HEK293T (cell line): ENCODE measurements at regions not wholly inside any gene's neighbourhood (a gene's known extent, or its start where the extent isn't known, plus 50 kb on each side); places are given as distances from the start of the nearest gene placed in this dataset.

Experiments used
- CTCF ChIA-PET: fragments of 350-600 bp; formaldehyde crosslinking; extraction: SDS; loops from one replicate; lab custom pipeline; 2021; ENCODE audit warnings: antibody characterized with exemption, inconsistent platforms; lab: Yijun Ruan, JAX
- POLR2A ChIA-PET: fragments of 350-600 bp; formaldehyde crosslinking; extraction: SDS; loops from one replicate; lab custom pipeline; 2020; ENCODE audit warnings: antibody characterized with exemption, inconsistent platforms; lab: Yijun Ruan, JAX
- DNase-seq: peaks from one replicate; pipeline ENCODE4 v3.0.0; 2012; ENCODE audit warnings: mixed read lengths; ENCODE audit errors: extremely low spot score
- ARNT ChIP-seq: fragments of 450-650 bp; IDR thresholded peaks from 2 replicates; pipeline ENCODE4 v1.6.1; 2017; ENCODE audit warnings: mild to moderate bottlenecking
- BHLHE40 ChIP-seq: fragments of 450-650 bp; IDR thresholded peaks from 2 replicates; pipeline ENCODE4 v1.6.1; 2016; ENCODE audit warnings: mild to moderate bottlenecking, moderate library complexity, borderline replicate concordance
- CTBP1 ChIP-seq: fragments of 450-650 bp; IDR thresholded peaks from 2 replicates; pipeline ENCODE4 v1.6.1; 2016; ENCODE audit warnings: borderline replicate concordance
- ELF4 ChIP-seq: fragments of 450-650 bp; IDR thresholded peaks from 2 replicates; pipeline ENCODE4 v1.6.1; 2017; ENCODE audit warnings: antibody characterized with exemption
- FOXA1 ChIP-seq: fragments of 450-650 bp; IDR thresholded peaks from 2 replicates; pipeline ENCODE4 v1.6.1; 2016; ENCODE audit warnings: mild to moderate bottlenecking
- FOXK2 ChIP-seq: fragments of 450-650 bp; IDR thresholded peaks from 2 replicates; pipeline ENCODE4 v1.6.1; 2016; ENCODE audit warnings: mild to moderate bottlenecking
- FOXM1 ChIP-seq: fragments of 450-650 bp; IDR thresholded peaks from 2 replicates; pipeline ENCODE4 v1.6.1; 2017; ENCODE audit warnings: mild to moderate bottlenecking, borderline replicate concordance
- HDGF ChIP-seq: fragments of 450-650 bp; IDR thresholded peaks from 2 replicates; pipeline ENCODE4 v1.6.1; 2017; ENCODE audit warnings: antibody characterized with exemption, borderline replicate concordance
- L3MBTL2 ChIP-seq: fragments of 450-650 bp; conservative IDR thresholded peaks from 2 replicates; pipeline ENCODE4 v1.6.1; 2016; ENCODE audit warnings: mild to moderate bottlenecking
- LEF1 ChIP-seq: fragments of 450-650 bp; IDR thresholded peaks from 2 replicates; pipeline ENCODE4 v1.6.1; 2017; ENCODE audit warnings: mild to moderate bottlenecking, borderline replicate concordance
- NFRKB ChIP-seq: fragments of 450-650 bp; IDR thresholded peaks from 2 replicates; pipeline ENCODE4 v1.6.1; 2016; ENCODE audit warnings: mild to moderate bottlenecking, moderate library complexity
- PKNOX1 ChIP-seq: fragments of 450-650 bp; IDR thresholded peaks from 2 replicates; pipeline ENCODE4 v1.6.1; 2016
- SP1 ChIP-seq: fragments of 450-650 bp; IDR thresholded peaks from 2 replicates; pipeline ENCODE4 v1.6.1; 2017
- SUZ12 ChIP-seq: fragments of 450-650 bp; IDR thresholded peaks from 2 replicates; pipeline ENCODE4 v1.6.1; 2016; ENCODE audit warnings: mild to moderate bottlenecking
- TARDBP ChIP-seq: fragments of 450-650 bp; IDR thresholded peaks from 2 replicates; pipeline ENCODE4 v1.6.1; 2016
- ZNF384 ChIP-seq: fragments of 450-650 bp; IDR thresholded peaks from 2 replicates; pipeline ENCODE4 v1.6.1; 2016

- POLR2A ChIA-PET = no interaction called here
- CTCF ChIA-PET = no interaction called here
- TF ChIP-seq LEF1 (no peak), ELF4 (no peak), BHLHE40 (no peak), FOXM1 (no peak), HDGF (no peak), ARNT (no peak), CTBP1 (no peak), TARDBP (no peak), FOXA1 (no peak), NFRKB (no peak)
- DNase-seq = no peak
These were observed 179.0 kb upstream of the SGCD start for GRCh38 chr5:156147944-156148285.

GRCh38 chr5:156148301-156148700 lies 178.7 kb upstream of the SGCD start:
- ChIA-PET CTCF (no interaction called here), POLR2A (no interaction called here)
- TF ChIP-seq SP1 (no peak), FOXK2 (no peak), NFRKB (no peak), CTBP1 (no peak), FOXA1 (no peak), ARNT (no peak), HDGF (no peak), PKNOX1 (no peak), LEF1 (no peak), FOXM1 (no peak), ELF4 (no peak), SUZ12 (no peak), L3MBTL2 (no peak), ZNF384 (no peak), BHLHE40 (no peak), TARDBP (no peak)
- no peak for DNase-seq

GRCh38 chr5:156149213-156149612 lies 177.8 kb upstream of the SGCD start:
- TF ChIP-seq NFRKB (no peak), ELF4 (no peak), FOXA1 (no peak), LEF1 (no peak), TARDBP (no peak), L3MBTL2 (no peak), SP1 (no peak)
- DNase-seq = no peak
- CTCF ChIA-PET = no interaction called here
- POLR2A ChIA-PET = no interaction called here

GRCh38 chr5:156153602-156154001 lies 173.4 kb upstream of the SGCD start:
- POLR2A ChIA-PET = no interaction called here
- TF ChIP-seq SP1 (no peak), NFRKB (no peak), ELF4 (no peak), FOXK2 (no peak), ARNT (no peak), PKNOX1 (no peak), TARDBP (no peak)
- no peak for DNase-seq
- CTCF ChIA-PET = no interaction called here

- POLR2A ChIA-PET = no interaction called here
- TF ChIP-seq NFRKB (no peak), L3MBTL2 (no peak), ELF4 (no peak), BHLHE40 (no peak), SUZ12 (no peak), CTBP1 (no peak), FOXA1 (no peak), PKNOX1 (no peak), ARNT (no peak), LEF1 (no peak), FOXK2 (no peak), HDGF (no peak), ZNF384 (no peak), TARDBP (no peak), SP1 (no peak)
- DNase-seq = no peak
- CTCF ChIA-PET = no interaction called here
These were observed 172.2 kb upstream of the SGCD start for GRCh38 chr5:156154757-156155156.

- no peak for DNase-seq
- CTCF ChIA-PET = no interaction called here
- TF ChIP-seq BHLHE40 = no peak
- POLR2A ChIA-PET = no interaction called here
These were observed 171.4 kb upstream of the SGCD start for GRCh38 chr5:156155598-156155997.

GRCh38 chr5:156164306-156164705 lies 162.7 kb upstream of the SGCD start:
- ChIA-PET CTCF (no interaction called here), POLR2A (no interaction called here)
- TF ChIP-seq CTBP1 (no peak), L3MBTL2 (no peak), ARNT (no peak), BHLHE40 (no peak), SUZ12 (no peak), FOXK2 (no peak), ELF4 (no peak), LEF1 (no peak), SP1 (no peak), TARDBP (no peak), HDGF (no peak)
- DNase-seq = no peak
